Right lung (tissue), 2 donors: ENCODE measurements at regions not wholly inside any gene's neighbourhood (a gene's known extent, or its start where the extent isn't known, plus 50 kb on each side); places are given as distances from the start of the nearest gene placed in this dataset.
"Not testable (repeated sequence)": the region's sequence is repeated elsewhere in the genome, so short reads cannot be mapped to it uniquely, and the experiment has no call there.

Experiments used
- DNase-seq, 2 donors: peaks; one replicate each; pipeline ENCODE4 v3.0.0-alpha.2; 2013

DNA sequence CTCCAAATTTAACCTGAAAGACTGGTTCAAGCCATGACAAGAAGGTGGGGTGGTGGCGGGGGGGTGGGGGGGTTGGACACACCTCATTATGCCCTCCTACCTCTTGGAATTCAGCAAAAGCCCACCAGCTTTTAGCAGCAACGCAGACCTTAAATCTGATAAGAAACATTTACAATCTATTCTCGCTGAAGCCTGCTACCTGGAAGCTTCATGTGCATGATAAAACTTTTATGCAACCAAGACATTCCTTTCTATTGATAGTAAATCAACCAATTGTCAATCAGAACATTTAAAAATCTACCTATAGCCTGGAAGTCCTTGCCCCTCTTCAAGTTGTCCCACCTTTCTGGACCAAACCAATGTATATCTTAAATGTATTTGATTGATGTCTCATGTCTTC is 113.6 kb upstream of the FAM98A start:
- no peak for DNase-seq

GRCh38 chr2:33709951-33710350 is 110.9 kb upstream of the FAM98A start:
- DNase-seq: no peak

GRCh38 chr2:33707312-33707711 is 108.2 kb upstream of the FAM98A start:
- no peak for DNase-seq

DNA sequence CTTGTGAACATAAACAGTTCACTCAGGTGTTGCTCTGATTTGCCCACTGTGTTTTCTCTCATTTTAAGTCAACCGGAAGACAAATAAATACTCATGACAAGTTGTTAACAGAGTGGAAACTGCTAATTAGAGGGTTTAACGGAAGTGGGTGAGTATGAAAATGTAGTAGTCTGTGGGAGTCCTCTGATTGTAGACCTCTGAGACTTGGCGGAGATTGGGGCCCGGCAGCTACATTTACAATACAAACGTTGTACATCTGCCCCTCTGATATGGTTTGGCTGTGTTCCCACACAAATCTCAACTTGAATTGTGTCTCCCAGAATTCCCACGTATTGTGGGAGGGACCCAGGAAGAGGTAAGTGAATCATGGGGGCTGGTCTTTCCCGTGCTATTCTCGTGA is 107.3 kb upstream of the FAM98A start:
- no peak for DNase-seq

DNA sequence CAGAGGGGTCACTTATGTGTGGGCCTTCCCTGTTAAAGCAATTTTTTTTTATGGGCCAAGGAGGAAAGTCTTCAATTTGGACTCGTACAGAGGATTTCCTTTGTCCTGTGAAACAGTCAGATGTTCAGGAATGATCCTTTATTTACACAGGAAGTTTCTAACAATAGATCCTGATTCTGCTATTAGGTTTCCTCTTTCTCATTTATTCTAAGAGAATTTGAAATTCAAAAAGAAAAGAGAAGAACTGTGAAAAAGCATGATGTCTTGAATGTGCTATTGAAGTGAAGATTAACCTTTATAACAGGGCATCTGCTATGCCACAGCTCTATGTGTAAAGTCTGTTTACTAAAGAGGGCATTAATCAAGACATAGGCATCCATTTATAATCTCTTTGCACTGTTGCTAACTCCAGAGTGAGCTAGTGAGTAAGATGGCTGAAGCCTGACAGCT is 105.3 kb upstream of the FAM98A start:
- DNase-seq: no peak

GRCh38 chr2:33696234-33696633 is 97.1 kb upstream of the FAM98A start:
- no peak for DNase-seq

- no peak for DNase-seq
Measured at GRCh38 chr2:33694904-33695303, 95.8 kb upstream of the FAM98A start.

GRCh38 chr2:33690686-33691085 is 91.6 kb upstream of the FAM98A start:
- DNase-seq: not testable (repeated sequence)

- DNase-seq: peak in 1 of 2 donors; percentile 23
Measured at GRCh38 chr2:33681364-33681757, 82.3 kb upstream of the FAM98A start.

DNA sequence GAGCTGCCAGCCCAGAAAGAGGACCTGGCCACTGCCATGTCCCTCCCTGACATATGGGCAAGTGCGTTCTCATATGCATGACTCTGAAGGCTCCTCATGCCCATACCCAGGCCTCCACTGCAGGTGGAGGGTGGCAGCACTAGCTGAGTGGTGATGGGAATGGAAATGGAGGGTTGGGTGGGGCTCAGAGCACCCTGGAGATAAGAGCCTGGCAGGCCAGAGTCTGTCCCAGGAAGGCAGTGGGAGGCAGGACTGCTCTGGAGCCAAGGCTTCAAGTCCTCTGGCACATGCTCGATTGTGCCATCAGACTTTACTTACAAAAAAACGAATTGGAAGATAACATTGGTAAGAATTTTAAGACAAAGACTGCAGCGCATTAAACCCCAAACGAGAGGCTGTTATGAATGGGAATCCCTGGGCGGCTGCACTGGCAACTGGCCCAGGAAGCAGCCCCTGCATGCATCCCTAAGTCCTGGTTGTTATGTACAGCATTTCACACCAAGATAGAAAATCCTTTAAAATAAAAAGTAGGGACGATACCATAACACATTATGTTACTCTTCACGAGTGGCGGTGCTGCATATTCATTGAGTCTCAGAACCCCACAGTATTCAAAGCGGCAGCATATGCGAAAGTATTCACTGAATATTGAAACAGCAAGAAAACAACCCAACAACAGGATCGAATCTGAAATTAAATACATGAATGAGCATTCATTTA is 81.7 kb upstream of the FAM98A start:
- DNase-seq: peak in 1 of 2 donors; percentile 17

- no peak for DNase-seq
Measured at GRCh38 chr2:33678436-33678835, 79.3 kb upstream of the FAM98A start.

DNA sequence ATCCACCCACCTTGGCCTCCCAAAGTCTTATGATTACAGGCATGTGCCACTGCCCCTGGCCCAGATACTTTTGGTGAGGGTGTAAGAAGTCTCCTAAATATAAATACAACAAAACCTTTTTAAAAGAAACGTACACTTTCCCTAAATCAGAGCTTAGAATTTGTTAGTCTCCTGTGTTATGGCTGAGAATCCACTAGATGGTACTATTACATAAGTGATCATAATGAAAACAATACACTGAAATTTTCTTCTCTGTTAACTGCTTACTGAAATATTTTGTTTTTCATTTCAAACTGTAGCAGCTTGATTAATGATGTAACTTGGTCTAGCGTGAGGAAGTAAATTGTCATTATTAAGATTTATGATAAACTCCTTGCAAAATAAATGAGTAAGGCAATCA is 74.8 kb upstream of the FAM98A start:
- DNase-seq: peak in 1 of 2 donors; percentile 19

GRCh38 chr2:33672896-33673295 is 73.8 kb upstream of the FAM98A start:
- DNase-seq: no peak

- DNase-seq: no peak
Measured at GRCh38 chr2:33672389-33672788, 73.3 kb upstream of the FAM98A start.

- no peak for DNase-seq
Measured at GRCh38 chr2:33671198-33671597, 72.1 kb upstream of the FAM98A start.

GRCh38 chr2:33670392-33670937 is 71.4 kb upstream of the FAM98A start:
- no peak for DNase-seq

- no peak for DNase-seq
Measured at GRCh38 chr2:33666879-33667278, 67.8 kb upstream of the FAM98A start.

DNA sequence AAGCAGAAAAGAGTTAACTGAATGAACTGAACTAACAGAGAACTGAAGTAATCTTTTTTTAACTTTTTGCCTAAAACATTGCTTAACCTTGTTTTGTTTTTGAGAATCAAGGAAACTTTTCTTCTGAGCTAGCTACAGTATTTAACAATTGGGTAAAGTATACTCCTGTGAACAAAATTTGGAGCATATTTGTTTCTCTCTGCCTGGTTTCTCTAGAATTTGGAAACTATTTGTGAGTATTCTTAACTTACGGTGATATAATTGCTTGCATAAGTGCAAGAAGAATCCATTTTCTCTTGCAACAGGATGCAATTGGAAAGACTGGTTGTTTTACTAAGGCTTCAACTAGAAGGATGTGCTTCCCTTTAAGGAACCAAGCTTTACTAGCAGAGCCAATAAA is 65.9 kb upstream of the FAM98A start:
- DNase-seq: no peak

- DNase-seq: no peak
Measured at GRCh38 chr2:33660416-33661123, 61.5 kb upstream of the FAM98A start.

GRCh38 chr2:33655626-33656320 is 56.7 kb upstream of the FAM98A start:
- no peak for DNase-seq

DNA sequence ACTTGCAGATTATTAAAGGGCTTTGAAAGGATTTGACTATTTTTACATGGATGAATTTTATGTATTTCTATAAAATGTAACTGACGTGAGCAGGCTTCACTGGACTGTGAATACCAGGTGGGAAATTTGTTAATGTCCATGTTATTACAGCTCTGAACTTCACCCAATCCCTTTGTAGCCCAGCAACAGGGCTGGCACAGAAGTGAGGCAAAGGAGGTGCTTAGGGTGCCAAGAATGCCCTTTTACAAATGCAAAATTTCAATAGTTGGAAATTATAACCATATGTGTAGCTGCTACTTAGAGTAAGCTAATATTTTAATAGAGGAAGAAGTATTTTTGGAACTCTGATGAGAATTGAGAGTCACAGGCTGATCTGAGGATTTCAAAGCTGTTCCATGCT is 53.7 kb upstream of the FAM98A start:
- DNase-seq: no peak

- DNase-seq: no peak
Measured at GRCh38 chr2:33650171-33650570, 51.1 kb upstream of the FAM98A start.
